ENCODE measurements at regions not wholly inside any gene's neighbourhood (a gene's known extent, or its start where the extent isn't known, plus 50 kb on each side); places are given as distances from the start of the nearest gene placed in this dataset.

- no peak overlapping the region for H3K4me3 ChIP-seq (ENCODE audit: low read depth, low read length)
- no peak for TF ChIP-seq CTCF (IDR thresholded peaks at IDR 0.05; ENCODE audit: borderline replicate concordance, insufficient read depth, low read depth, low read length)
Observed at GRCh38 chr13:79229761-79230160, 176.3 kb downstream of the RBM26 start.

GRCh38 chr13:79228972-79229371, 177.1 kb downstream of the RBM26 start:
- TF ChIP-seq CTCF (IDR thresholded peaks at IDR 0.05; ENCODE audit: borderline replicate concordance, insufficient read depth, low read depth, low read length), result no peak

GRCh38 chr13:79227418-79227817, 178.6 kb downstream of the RBM26 start:
- H3K4me3 ChIP-seq (ENCODE audit: low read depth, low read length), result no peak overlapping the region
- no peak for TF ChIP-seq CTCF (IDR thresholded peaks at IDR 0.05; ENCODE audit: borderline replicate concordance, insufficient read depth, low read depth, low read length)

More at GRCh38 chr13:79228972-79229371, 177.1 kb downstream of the RBM26 start:
- H3K4me3 ChIP-seq (ENCODE audit: low read depth, low read length), result no peak overlapping the region

DNA sequence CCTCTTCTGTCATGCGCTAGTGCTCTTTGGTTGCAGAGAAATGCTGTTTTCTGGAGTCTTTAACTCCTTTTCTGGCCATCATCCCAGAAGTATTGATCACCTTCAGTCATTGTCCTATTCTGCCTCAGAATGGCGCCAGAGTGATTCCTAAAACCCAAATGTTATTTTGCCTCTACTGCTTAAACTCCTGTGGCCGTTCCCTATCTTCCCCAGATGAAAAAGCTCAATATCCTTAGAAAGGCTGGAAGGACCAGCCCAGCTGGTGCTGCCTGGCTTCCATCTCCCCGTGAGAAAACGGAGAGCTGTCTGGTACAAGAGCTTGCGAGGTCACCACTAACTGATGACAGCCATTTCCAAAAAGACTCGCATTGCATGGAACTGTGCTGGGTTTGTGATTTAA, 179.1 kb downstream of the RBM26 start:
- no peak overlapping the region for H3K4me3 ChIP-seq (ENCODE audit: low read depth, low read length)

GRCh38 chr13:79226250-79226649, 179.8 kb downstream of the RBM26 start:
- no peak for TF ChIP-seq CTCF (IDR thresholded peaks at IDR 0.05; ENCODE audit: borderline replicate concordance, insufficient read depth, low read depth, low read length)
- no peak overlapping the region for H3K4me3 ChIP-seq (ENCODE audit: low read depth, low read length)

More for the DNA sequence above, 179.1 kb downstream of the RBM26 start:
- TF ChIP-seq CTCF (IDR thresholded peaks at IDR 0.05; ENCODE audit: borderline replicate concordance, insufficient read depth, low read depth, low read length), result no peak

- H3K4me3 ChIP-seq (ENCODE audit: low read depth, low read length), result no peak overlapping the region
- TF ChIP-seq CTCF (IDR thresholded peaks at IDR 0.05; ENCODE audit: borderline replicate concordance, insufficient read depth, low read depth, low read length), result no peak
Observed at GRCh38 chr13:79225487-79226232, 180.4 kb downstream of the RBM26 start.

Measured in GM12875 (cell line).